H1 (cell line): ENCODE measurements at regions not wholly inside any gene's neighbourhood (a gene's known extent, or its start where the extent isn't known, plus 50 kb on each side); places are given as distances from the start of the nearest gene placed in this dataset.

Experiments
- CEBPB ChIP-seq: IDR thresholded peaks from 2 replicates; pipeline ENCODE4 v1.6.1; 2012; ENCODE audit warnings: low read depth, low read length
- KDM1A ChIP-seq: fragments of 200-600, 300-600 bp; sonication (generic); IDR thresholded peaks from 2 replicates; pipeline ENCODE4 v1.7.1; 2016; ENCODE audit warnings: mild to moderate bottlenecking, low read length, borderline replicate concordance
- RBBP5 ChIP-seq: IDR thresholded peaks from 2 replicates; pipeline ENCODE4 v1.7.1; 2012; ENCODE audit warnings: low read depth, mild to moderate bottlenecking, inconsistent platforms, low read length, moderate library complexity, borderline replicate concordance
- SIN3A ChIP-seq, 2 experiments: IDR thresholded peaks in 1 of 2; conservative IDR thresholded peaks in 1 of 2; 2 replicates each; pipeline ENCODE4 v1.6.1; 2011 to 2012; ENCODE audit warnings: low read length in 2 of 2, improper control_type of control experiment in 1 of 2, low read depth in 1 of 2, mild to moderate bottlenecking in 1 of 2
- YY1 ChIP-seq: IDR thresholded peaks from 2 replicates; pipeline ENCODE4 v1.6.1; 2011; ENCODE audit warnings: low read depth, mild to moderate bottlenecking, low read length

- no peak for TF ChIP-seq KDM1A
- no peak for TF ChIP-seq YY1
- no peak for TF ChIP-seq RBBP5
- TF ChIP-seq SIN3A (conservative IDR thresholded peaks at IDR 0.05 in 1 of 2, IDR thresholded peaks at IDR 0.05 in 1 of 2; ENCODE audit: low read depth in 1 of 2, low read length in 2 of 2), result no peak
- no peak for TF ChIP-seq CEBPB
These were observed 579.2 kb upstream of the MGMT start (continued) for GRCh38 chr10:128887856-128888255.
